ENCODE measurements at regions not wholly inside any gene's neighbourhood (a gene's known extent, or its start where the extent isn't known, plus 50 kb on each side); places are given as distances from the start of the nearest gene placed in this dataset.

DNA sequence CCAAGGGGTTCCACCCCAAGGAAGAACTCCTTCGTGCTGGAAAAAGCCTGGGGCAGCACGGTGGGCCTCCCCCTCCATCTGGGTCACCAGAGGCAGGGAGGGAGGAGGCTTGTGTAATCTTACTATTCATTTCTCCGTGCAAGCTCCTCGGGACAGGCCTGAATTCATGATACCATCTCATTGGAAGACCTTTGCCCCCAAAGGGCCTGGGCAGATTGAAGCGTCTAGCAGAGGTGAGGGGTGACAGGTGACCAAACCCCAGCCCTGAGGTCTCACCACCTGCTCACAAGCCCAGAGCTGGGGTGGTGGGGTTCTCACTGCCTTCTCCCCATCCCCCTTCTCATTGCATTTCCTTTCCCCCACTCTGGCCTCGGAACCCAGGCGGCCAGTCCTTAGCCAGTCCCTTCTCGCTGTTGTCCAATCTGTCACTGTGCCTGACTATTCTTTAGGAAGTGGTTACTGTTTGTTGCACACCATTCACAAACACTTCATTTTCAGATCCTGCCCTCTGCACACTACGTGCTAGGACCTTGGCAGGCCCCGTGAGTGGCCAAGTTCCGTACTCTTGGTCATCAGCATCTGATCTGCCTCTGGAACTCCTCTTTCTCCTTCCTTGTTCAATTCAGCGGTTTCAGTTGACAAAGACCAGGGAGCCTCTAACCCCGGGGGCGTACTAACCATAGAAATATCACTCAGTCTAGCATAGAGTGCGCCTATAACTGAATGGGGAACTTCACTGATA lies 137.1 kb downstream of the LY86 start:
- TF ChIP-seq EP300 (IDR thresholded peaks at IDR 0.05; ENCODE audit: borderline replicate concordance in 1 of 2, low read depth in 1 of 2, low read length in 1 of 2) = no peak
- TF ChIP-seq EZH2phosphoT487 (IDR thresholded peaks at IDR 0.05; ENCODE audit: borderline replicate concordance, low read depth) = no peak
- DNase-seq = no peak
- ChIA-PET POLR2A (no interaction called here), CTCF (interaction anchor here (0.9 to 1.7 kb wide), 6 partner anchors 15 to 793 kb away, joined by 3 to 20 read pairs (median 4); no protein-coding TSS in a partner anchor)
- WGBS (ENCODE audit: low lambda C conversion rate) = 65% methylated on average over 15 of the region's 15 CpGs
- Histone ChIP-seq H3K9me3 (no peaks in the 10 kb centered on the region), H4K20me1 (ENCODE audit: insufficient read depth) (no peaks in the 10 kb centered on the region), H3F3A (replicated peaks; ENCODE audit: insufficient read depth) (no peaks in the 10 kb centered on the region), H2AFZ (ENCODE audit: low read depth) (no peak overlapping the region), H3K79me2 (ENCODE audit: insufficient read depth) (no peaks in the 10 kb centered on the region), H3K9ac (no peak overlapping the region), H3K4me3 (ENCODE audit: low read depth in 2 of 2, low read length in 1 of 2) (no peak overlapping the region), H3K27ac (ENCODE audit: low read depth in 2 of 2, low read length in 1 of 2) (no peak overlapping the region), H3K4me2 (no peak overlapping the region), H3K27me3 (ENCODE audit: insufficient read depth) (no peaks in the 10 kb centered on the region), H3K4me1 (ENCODE audit: control insufficient read depth in 1 of 2, insufficient read depth in 2 of 2, low read depth in 1 of 2, low read length in 1 of 2) (peaks cover 2 to 4% of the 10 kb centered on the region in 2 experiments; a peak in 2 of 4 replicates), H3K36me3 (replicated peaks in 1 of 2; ENCODE audit: control insufficient read depth in 1 of 2, insufficient read depth in 2 of 2, low read length in 1 of 2) (no peaks in the 10 kb centered on the region), H3K9me2 (no peaks in the 10 kb centered on the region)

- ChIA-PET POLR2A (no interaction called here), CTCF (interaction anchor here (1.0 to 1.2 kb wide), 2 partner anchors 28 to 51 kb away, joined by 3 to 4 read pairs; no protein-coding TSS in a partner anchor)
- Histone ChIP-seq H3K4me1 (ENCODE audit: control insufficient read depth in 1 of 2, insufficient read depth in 2 of 2, low read depth in 1 of 2, low read length in 1 of 2) (peaks cover 2 to 4% of the 10 kb centered on the region in 2 experiments; a peak in 2 of 4 replicates), H3K4me2 (no peak overlapping the region), H3K4me3 (ENCODE audit: low read depth in 2 of 2, low read length in 1 of 2) (no peak overlapping the region), H3K79me2 (ENCODE audit: insufficient read depth) (no peaks in the 10 kb centered on the region), H3F3A (replicated peaks; ENCODE audit: insufficient read depth) (no peaks in the 10 kb centered on the region), H3K27ac (ENCODE audit: low read depth in 2 of 2, low read length in 1 of 2) (no peak overlapping the region), H3K9ac (no peak overlapping the region), H3K9me3 (no peaks in the 10 kb centered on the region), H3K36me3 (replicated peaks in 1 of 2; ENCODE audit: control insufficient read depth in 1 of 2, insufficient read depth in 2 of 2, low read length in 1 of 2) (no peaks in the 10 kb centered on the region), H4K20me1 (ENCODE audit: insufficient read depth) (no peaks in the 10 kb centered on the region), H3K9me2 (no peaks in the 10 kb centered on the region), H3K27me3 (ENCODE audit: insufficient read depth) (no peaks in the 10 kb centered on the region), H2AFZ (ENCODE audit: low read depth) (no peak overlapping the region)
- no peak for DNase-seq
- 37% methylated on average over 9 of the region's 9 CpGs for WGBS (ENCODE audit: low lambda C conversion rate)
- TF ChIP-seq, protein P1, sequence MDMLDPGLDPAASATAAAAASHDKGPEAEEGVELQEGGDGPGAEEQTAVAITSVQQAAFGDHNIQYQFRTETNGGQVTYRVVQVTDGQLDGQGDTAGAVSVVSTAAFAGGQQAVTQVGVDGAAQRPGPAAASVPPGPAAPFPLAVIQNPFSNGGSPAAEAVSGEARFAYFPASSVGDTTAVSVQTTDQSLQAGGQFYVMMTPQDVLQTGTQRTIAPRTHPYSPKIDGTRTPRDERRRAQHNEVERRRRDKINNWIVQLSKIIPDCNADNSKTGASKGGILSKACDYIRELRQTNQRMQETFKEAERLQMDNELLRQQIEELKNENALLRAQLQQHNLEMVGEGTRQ (IDR thresholded peaks at IDR 0.05; ENCODE audit: borderline replicate concordance, low read depth, low read length) = no peak
- TF ChIP-seq RFX5 (IDR thresholded peaks at IDR 0.05; ENCODE audit: low read length) = no peak
- no peak for TF ChIP-seq SIN3A (IDR thresholded peaks at IDR 0.05; ENCODE audit: borderline replicate concordance, low read depth, low read length)
- TF ChIP-seq JUND (IDR thresholded peaks at IDR 0.05) = no peak
- TF ChIP-seq, protein P2, sequence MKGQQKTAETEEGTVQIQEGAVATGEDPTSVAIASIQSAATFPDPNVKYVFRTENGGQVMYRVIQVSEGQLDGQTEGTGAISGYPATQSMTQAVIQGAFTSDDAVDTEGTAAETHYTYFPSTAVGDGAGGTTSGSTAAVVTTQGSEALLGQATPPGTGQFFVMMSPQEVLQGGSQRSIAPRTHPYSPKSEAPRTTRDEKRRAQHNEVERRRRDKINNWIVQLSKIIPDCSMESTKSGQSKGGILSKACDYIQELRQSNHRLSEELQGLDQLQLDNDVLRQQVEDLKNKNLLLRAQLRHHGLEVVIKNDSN (IDR thresholded peaks at IDR 0.05; ENCODE audit: borderline replicate concordance, low read depth) = no peak
- TF ChIP-seq, protein P3, sequence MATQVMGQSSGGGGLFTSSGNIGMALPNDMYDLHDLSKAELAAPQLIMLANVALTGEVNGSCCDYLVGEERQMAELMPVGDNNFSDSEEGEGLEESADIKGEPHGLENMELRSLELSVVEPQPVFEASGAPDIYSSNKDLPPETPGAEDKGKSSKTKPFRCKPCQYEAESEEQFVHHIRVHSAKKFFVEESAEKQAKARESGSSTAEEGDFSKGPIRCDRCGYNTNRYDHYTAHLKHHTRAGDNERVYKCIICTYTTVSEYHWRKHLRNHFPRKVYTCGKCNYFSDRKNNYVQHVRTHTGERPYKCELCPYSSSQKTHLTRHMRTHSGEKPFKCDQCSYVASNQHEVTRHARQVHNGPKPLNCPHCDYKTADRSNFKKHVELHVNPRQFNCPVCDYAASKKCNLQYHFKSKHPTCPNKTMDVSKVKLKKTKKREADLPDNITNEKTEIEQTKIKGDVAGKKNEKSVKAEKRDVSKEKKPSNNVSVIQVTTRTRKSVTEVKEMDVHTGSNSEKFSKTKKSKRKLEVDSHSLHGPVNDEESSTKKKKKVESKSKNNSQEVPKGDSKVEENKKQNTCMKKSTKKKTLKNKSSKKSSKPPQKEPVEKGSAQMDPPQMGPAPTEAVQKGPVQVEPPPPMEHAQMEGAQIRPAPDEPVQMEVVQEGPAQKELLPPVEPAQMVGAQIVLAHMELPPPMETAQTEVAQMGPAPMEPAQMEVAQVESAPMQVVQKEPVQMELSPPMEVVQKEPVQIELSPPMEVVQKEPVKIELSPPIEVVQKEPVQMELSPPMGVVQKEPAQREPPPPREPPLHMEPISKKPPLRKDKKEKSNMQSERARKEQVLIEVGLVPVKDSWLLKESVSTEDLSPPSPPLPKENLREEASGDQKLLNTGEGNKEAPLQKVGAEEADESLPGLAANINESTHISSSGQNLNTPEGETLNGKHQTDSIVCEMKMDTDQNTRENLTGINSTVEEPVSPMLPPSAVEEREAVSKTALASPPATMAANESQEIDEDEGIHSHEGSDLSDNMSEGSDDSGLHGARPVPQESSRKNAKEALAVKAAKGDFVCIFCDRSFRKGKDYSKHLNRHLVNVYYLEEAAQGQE (IDR thresholded peaks at IDR 0.05; ENCODE audit: low read depth, low read length) = no peak
- no peak for TF ChIP-seq ELF1 (IDR thresholded peaks at IDR 0.05)
- TF ChIP-seq SMC3 (IDR thresholded peaks at IDR 0.05; ENCODE audit: low read depth, low read length) = no peak
- TF ChIP-seq GATA2 (CRISPR knock-in tag; IDR thresholded peaks at IDR 0.05) = no peak
- TF ChIP-seq EP300 (IDR thresholded peaks at IDR 0.05; ENCODE audit: borderline replicate concordance in 1 of 2, low read depth in 1 of 2, low read length in 1 of 2) = no peak
- TF ChIP-seq TCF12 (IDR thresholded peaks at IDR 0.05) = no peak
- no peak for TF ChIP-seq MEF2A (IDR thresholded peaks at IDR 0.05; ENCODE audit: borderline replicate concordance, low read depth)
- no peak for TF ChIP-seq EZH2phosphoT487 (IDR thresholded peaks at IDR 0.05; ENCODE audit: borderline replicate concordance, low read depth)
- TF ChIP-seq ZBTB33 (IDR thresholded peaks at IDR 0.05; ENCODE audit: borderline replicate concordance, low read depth) = no peak
- no peak for TF ChIP-seq PBX3 (IDR thresholded peaks at IDR 0.05)
- TF ChIP-seq YY1 (IDR thresholded peaks at IDR 0.05; ENCODE audit: low read depth) = no peak
Observed at GRCh38 chr6:6728169-6728941, 139.8 kb downstream of the LY86 start.

Data from SK-N-SH (cell line).